ENCODE measurements at regions not wholly inside any gene's neighbourhood (a gene's known extent, or its start where the extent isn't known, plus 50 kb on each side); places are given as distances from the start of the nearest gene placed in this dataset.
"Not testable (repeated sequence)": the region's sequence is repeated elsewhere in the genome, so short reads cannot be mapped to it uniquely, and the experiment has no call there.

GRCh38 chr5:87741881-87742280 is 329.2 kb upstream of the CCNH start:
- no peak for DNase-seq

DNA sequence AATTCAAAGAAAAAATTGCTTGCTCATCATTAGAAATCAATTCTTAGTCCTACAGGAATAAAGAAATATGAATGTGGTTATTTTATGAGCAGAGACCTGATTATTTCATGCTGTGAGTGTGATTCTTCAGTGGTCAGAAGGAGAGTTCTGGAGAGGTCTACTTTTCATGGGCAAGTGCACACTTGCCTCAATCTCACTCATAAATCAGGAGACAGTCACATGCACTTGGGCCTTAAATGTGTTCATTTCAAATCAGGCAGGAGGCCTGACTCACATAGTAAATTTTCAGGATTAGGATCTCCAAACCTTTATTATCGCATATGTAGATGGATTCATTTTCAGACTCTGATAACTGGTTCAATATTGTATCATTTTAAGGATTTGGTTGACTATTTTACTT is 323.2 kb upstream of the CCNH start:
- DNase-seq, result no peak

DNA sequence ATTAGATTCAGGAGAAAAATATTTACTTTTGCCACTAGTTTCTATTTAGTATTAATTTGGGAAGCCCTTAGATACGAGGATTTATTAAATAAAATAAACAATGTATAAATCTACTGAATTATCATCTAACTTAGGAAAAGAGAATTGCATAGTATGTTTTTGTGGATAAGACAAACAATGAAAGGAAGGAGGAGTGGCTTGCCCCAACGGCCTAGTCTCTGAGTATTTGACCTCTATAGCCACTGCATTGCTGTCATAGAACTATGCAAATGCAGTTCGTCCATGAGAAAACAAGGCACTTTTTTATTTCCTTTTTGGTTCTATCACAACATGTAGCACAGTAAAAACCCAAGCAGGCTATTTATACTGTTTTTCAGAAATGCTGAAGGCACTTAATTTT is 321.2 kb upstream of the CCNH start:
- DNase-seq, result no peak

GRCh38 chr5:87732875-87733768 is 320.4 kb upstream of the CCNH start:
- no peak for DNase-seq

DNA sequence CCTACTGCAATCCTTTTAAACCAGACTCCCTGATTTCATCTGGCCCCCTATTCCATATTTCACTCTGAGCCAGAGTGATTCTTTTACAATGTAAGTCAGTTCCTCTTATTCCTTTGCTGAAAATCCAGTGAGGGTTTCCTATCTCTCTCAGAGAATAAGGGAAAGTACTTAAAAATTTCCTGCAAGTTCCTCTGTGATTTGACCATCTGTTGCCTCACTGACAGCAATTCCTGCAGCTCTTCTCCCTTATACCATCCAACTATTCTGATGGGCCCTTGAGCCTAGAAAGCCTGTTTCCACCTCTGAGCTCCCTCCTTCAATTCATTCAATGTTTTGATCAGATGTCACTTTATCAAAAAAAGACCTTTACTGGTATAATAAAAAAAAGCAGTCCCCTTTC is 317.1 kb upstream of the CCNH start:
- DNase-seq, result no peak

GRCh38 chr5:87722286-87722685 is 309.6 kb upstream of the CCNH start:
- DNase-seq, result no peak

GRCh38 chr5:87718224-87718925 is 305.6 kb upstream of the CCNH start:
- DNase-seq, result not testable (repeated sequence)

DNA sequence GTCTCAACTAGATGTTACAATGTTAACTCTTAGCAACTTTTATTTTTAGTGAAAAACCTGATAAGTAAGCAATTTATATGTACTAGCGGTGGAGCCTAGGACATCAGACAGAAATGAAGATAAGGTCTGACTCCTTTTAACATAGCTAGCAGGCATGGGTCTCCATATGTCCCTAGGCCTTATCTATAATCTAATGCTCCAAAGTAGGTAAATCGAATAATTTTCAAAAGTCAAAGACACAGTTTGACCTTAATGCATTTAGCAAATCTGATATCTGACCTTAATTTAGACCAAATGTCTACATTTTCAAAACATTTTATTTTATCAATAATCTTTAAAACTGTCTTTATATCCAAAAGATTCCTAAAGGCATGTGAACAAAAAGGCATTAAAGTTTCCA is 305.0 kb upstream of the CCNH start:
- no peak for DNase-seq

DNA sequence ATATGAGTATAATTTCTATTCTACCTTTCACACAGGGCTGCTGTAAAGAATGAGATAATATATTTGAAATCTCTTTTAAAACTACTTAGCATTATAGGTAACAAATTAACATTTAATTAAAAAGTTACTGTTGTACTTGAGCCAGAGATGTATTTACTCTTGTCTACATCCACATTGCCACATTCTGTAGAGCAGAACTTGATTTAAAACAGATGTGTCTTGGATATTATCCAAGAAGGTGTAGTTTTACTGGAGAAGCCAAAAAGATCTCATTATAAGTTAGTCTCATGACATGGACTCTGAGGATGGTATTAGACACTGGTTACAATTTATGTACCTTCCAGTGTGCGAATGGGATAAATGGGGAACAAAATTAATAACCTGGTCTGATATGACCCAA is 293.1 kb upstream of the CCNH start:
- no peak for DNase-seq

- no peak for DNase-seq
These were observed 274.2 kb upstream of the CCNH start for GRCh38 chr5:87686975-87687374.

GRCh38 chr5:87686018-87686417 is 273.3 kb upstream of the CCNH start:
- no peak for DNase-seq

- no peak for DNase-seq
These were observed 261.5 kb upstream of the CCNH start for GRCh38 chr5:87674235-87674634.

- DNase-seq, result no peak
These were observed 258.4 kb upstream of the CCNH start for GRCh38 chr5:87671146-87671545.

DNA sequence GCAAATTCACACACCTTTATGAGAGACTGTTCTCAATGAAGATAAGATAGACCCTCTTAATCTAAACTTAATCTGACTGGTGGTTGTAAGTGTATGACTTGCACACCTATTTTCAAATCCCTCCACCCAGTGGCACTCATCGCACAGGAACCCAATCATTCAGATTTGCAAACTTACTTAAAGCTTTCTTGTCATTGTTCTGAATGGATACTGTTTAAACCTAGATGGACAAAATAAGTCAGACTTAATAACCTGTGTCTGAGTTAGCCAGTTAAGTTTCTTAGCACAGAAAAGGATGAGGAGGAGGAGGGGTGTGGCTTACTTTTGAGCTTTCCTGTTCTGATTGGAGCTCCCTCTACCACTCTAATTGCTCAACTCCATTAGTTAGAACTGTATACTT is 252.4 kb upstream of the CCNH start:
- no peak for DNase-seq

DNA sequence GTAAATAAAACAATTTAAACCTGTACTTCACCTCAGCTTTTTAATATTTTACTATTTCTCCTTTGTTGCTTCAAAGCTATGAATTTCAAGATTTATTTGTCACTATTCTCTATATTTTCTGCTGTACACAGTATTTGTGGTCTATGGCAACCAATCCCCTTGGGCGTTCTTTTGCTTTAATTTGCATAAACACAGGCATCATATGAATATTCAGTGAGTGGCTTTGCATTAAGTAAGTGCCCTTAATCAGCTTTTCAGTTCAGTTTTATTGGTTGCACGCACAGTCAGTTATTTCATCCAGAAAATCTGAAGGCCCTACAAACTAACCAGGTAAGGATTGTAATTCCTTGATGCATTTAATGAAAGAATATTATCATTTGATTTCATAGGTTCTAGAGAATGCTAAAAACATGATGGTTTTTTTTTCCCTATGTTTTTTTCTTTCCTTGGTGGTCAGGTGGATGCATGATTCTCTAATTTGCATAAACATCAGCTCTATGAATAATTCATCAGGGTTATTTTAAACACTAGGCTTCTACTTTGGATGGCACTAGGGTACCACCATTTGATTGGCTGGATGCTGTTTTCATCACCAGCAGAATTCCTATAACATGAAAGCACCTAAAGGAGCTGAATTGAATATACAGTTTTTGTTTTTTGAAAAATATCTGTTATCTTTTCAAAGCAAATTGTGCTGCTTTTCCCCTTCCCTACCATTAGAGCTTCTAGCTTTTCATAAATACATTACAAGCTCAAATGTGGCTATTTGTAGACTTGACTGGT is 249.2 kb upstream of the CCNH start:
- no peak for DNase-seq

- no peak for DNase-seq
These were observed 240.5 kb upstream of the CCNH start for GRCh38 chr5:87653242-87653641.

DNA sequence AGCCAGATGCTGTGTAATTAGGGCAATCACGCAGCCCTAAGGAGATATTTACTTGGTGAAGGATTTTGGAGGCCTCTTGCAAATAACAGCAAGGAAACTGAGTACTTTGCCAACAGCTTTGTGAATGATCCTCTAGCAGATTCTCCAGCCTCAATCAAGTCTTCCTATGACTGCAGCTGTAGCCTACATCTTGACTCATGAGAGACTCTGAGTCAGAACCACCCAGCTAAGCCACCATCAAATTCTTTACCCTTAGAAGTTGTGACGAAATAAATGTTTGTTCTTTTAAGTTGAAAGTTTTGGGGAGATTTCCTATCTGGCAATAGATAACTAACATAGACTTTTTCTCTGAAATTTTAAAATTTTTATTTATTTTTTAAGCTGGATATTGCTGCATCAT is 237.6 kb upstream of the CCNH start:
- DNase-seq, result no peak

GRCh38 chr5:87649455-87649854 is 236.7 kb upstream of the CCNH start:
- no peak for DNase-seq

DNA sequence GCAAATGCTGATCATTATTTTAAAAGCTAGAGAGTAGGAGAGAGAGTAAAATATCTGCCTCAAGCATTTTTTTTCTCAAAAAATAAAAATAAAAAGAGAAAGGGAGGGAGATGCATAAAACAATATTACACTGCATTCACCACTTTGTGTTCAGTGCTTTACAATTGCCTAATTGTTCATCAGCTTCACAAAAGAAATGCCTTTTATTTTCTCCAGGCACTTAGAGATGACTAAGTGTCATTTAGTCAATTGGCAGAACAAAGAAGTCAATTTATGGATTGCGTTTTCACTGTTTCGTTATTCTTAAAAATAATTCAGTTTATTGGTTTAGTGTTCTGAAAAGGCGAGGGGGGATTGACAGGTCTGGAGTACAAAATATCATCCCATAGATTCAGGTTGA is 232.5 kb upstream of the CCNH start:
- DNase-seq, result no peak

DNA sequence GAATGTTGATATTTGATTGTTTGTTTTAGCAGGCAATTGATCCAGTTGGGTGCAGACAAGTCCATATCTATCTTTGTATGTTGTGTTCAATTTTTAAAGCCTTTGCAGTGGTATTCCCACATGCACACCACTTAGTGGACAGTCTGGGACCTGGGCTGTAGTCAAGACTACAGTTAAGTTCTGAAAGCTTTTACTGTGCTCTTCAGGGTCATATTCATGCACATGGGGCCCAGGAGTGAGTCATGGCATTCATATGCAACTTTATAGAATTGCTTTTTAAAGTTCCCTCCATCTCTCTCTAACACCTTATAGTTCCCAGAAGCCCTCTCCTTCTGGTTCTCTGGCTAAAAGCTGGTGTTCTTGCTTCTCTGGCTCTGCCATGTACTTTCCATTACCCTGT is 228.2 kb upstream of the CCNH start:
- no peak for DNase-seq

GRCh38 chr5:87627363-87627762 is 214.6 kb upstream of the CCNH start:
- DNase-seq, result no peak

DNA sequence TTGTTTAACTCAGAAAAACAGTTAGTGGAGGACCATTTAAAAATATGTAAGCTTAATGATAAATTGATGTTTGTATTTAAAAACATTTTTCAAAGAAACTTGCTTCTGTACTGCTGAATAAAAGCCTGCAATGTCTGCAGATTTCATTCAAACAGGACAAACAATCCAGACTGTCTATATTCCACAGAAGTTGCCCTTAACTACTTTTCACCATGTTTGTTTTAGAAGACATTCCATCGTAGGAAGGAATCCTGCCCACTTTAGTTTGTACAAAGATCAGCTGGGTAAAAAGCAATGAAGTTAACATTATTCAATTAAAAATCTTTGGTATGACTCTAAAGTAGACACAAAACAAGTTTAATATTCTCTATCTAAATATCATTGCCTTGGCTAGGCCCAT is 195.7 kb upstream of the CCNH start:
- no peak for DNase-seq

DNA sequence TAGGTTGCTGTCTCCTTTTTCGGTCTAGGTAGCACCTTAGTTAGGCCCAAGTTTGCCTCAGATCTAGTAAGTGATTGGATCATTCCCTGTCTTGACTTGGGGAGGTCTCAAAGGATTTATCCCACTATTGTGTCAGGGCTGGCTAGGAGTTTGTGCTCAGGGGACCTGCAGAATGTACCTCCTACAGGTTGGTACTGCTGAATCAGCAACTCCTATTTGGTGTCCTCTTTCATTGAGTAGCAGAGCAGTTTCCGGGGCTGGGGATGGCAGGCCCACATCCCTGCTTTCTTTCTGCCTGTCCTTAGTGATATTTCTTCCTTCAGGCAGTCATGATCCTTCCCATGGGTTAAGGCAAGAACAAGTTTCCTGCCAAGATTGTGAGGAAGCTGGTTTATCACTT is 192.9 kb upstream of the CCNH start:
- no peak for DNase-seq

GRCh38 chr5:87599778-87600177 is 187.0 kb upstream of the CCNH start:
- no peak for DNase-seq
